ENCODE measurements at regions not wholly inside any gene's neighbourhood (a gene's known extent, or its start where the extent isn't known, plus 50 kb on each side); places are given as distances from the start of the nearest gene placed in this dataset.
"Not testable (repeated sequence)": the region's sequence is repeated elsewhere in the genome, so short reads cannot be mapped to it uniquely, and the experiment has no call there.

DNA sequence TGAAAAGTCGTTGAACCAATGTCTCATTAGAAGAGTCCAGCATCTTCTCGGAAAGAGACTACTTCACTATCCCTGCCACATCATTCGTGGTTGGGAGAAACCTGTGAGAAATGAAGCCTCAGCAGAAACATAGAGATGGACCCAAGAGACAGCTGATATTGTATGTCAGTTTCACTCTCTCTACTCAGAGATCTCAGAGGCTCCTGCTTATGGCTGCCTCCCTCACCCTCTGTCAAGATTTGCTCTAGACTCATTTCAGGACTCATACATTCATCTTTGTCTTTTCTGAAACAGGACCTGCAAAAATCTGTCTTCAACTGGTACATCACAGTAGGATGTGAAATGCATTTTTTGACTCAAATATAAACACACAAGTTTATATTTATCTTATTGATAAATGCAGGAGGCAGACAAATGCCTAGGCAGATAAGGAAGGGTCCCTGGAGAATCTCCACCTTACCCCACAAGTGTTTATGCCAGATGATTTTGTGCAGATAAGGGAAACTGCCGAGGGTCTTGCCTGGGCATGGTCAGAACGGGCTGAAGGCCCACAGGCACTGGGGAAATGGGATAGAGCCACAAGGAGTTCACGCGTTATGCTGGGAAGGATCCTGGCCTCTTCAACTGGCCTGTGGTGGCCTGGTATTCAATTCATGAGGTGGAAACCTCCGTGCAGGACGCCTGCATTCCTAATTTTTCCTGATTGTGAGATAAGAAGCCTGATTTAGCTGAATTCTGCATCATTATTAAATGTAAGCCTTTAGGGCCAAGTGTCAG is 1834.0 kb upstream of the PCDH20 start:
- no peak for DNase-seq (ENCODE audit: extremely low read depth, insufficient read length)
- TF ChIP-seq CTCF (IDR thresholded peaks at IDR 0.05; ENCODE audit: insufficient read depth, low read length, poor library complexity, severe bottlenecking) = no peak
- Histone ChIP-seq H3K36me3 (ENCODE audit: control insufficient read depth, insufficient read depth, low read length) (no peaks in the 10 kb centered on the region), H3K27me3 (replicated peaks; ENCODE audit: control insufficient read depth, insufficient read depth, low read length) (no peaks in the 10 kb centered on the region), H3K4me3 (replicated peaks; ENCODE audit: low read depth, low read length) (no peak overlapping the region)

GRCh38 chr13:63236667-63237396 is 1821.2 kb upstream of the PCDH20 start:
- not testable (repeated sequence) for H3K4me3 ChIP-seq (replicated peaks; ENCODE audit: low read depth, low read length); H3K27me3 ChIP-seq (replicated peaks; ENCODE audit: control insufficient read depth, insufficient read depth, low read length); DNase-seq (ENCODE audit: extremely low read depth, insufficient read length); H3K36me3 ChIP-seq (ENCODE audit: control insufficient read depth, insufficient read depth, low read length)

GRCh38 chr13:63218596-63218995 is 1802.9 kb upstream of the PCDH20 start:
- H3K4me3 ChIP-seq (replicated peaks; ENCODE audit: low read depth, low read length); H3K27me3 ChIP-seq (replicated peaks; ENCODE audit: control insufficient read depth, insufficient read depth, low read length); DNase-seq (ENCODE audit: extremely low read depth, insufficient read length); H3K36me3 ChIP-seq (ENCODE audit: control insufficient read depth, insufficient read depth, low read length): not testable (repeated sequence)

DNA sequence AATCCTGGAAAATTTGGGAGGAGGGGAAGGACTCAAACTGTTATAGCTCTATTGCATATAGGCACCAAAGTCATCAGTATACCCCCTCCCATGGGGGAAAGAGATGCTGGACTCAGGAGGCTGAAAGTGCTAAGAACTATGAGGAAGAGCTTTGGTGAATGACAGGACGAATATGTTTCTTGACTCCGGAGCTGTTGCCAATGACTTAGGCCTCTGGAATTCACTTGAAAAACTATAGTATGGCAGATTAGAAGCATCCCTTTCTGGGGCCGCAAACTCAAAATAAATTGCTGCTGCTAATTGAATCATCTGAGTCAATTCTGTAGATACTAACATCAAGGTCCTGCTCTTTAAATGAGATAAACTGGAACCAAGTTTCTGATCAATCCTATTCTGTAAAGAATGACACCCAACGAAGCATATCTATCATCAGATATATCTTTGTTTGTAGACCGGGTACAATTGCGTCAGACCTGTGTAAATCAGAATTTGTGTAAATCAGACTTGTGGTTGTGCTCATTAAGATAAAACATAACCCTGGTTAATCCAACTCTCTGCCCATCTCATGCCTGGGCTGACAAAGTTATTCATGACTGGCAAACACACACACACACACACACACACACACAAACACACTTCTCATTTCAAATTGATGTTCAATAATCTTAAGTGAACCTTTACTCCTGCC is 1793.8 kb upstream of the PCDH20 start:
- no peak for TF ChIP-seq CTCF (IDR thresholded peaks at IDR 0.05; ENCODE audit: insufficient read depth, low read length, poor library complexity, severe bottlenecking)
- Histone ChIP-seq H3K4me3 (replicated peaks; ENCODE audit: low read depth, low read length) (no peak overlapping the region), H3K36me3 (ENCODE audit: control insufficient read depth, insufficient read depth, low read length) (no peaks in the 10 kb centered on the region), H3K27me3 (replicated peaks; ENCODE audit: control insufficient read depth, insufficient read depth, low read length) (no peaks in the 10 kb centered on the region)
- no peak for DNase-seq (ENCODE audit: extremely low read depth, insufficient read length)

GRCh38 chr13:63208826-63209225 is 1793.2 kb upstream of the PCDH20 start:
- no peak for DNase-seq (ENCODE audit: extremely low read depth, insufficient read length)
- no peaks in the 10 kb centered on the region for H3K36me3 ChIP-seq (ENCODE audit: control insufficient read depth, insufficient read depth, low read length)
- no peak for TF ChIP-seq CTCF (IDR thresholded peaks at IDR 0.05; ENCODE audit: insufficient read depth, low read length, poor library complexity, severe bottlenecking)
- H3K4me3 ChIP-seq (replicated peaks; ENCODE audit: low read depth, low read length) = no peak overlapping the region
- no peaks in the 10 kb centered on the region for H3K27me3 ChIP-seq (replicated peaks; ENCODE audit: control insufficient read depth, insufficient read depth, low read length)

GRCh38 chr13:63206461-63206860 is 1790.8 kb upstream of the PCDH20 start:
- Histone ChIP-seq H3K27me3 (replicated peaks; ENCODE audit: control insufficient read depth, insufficient read depth, low read length) (no peaks in the 10 kb centered on the region), H3K4me3 (replicated peaks; ENCODE audit: low read depth, low read length) (no peak overlapping the region), H3K36me3 (ENCODE audit: control insufficient read depth, insufficient read depth, low read length) (no peaks in the 10 kb centered on the region)
- no peak for TF ChIP-seq CTCF (IDR thresholded peaks at IDR 0.05; ENCODE audit: insufficient read depth, low read length, poor library complexity, severe bottlenecking)
- no peak for DNase-seq (ENCODE audit: extremely low read depth, insufficient read length)
